Ecto neural progenitor cell (in vitro differentiated cells): ENCODE measurements at regions not wholly inside any gene's neighbourhood (a gene's known extent, or its start where the extent isn't known, plus 50 kb on each side); places are given as distances from the start of the nearest gene placed in this dataset.

Experiments used
- DNase-seq: peaks from one replicate; pipeline ENCODE4 v3.0.0-alpha.2; 2018; ENCODE audit warnings: low spot score

GRCh38 chr13:24081387-24081786 is 79.1 kb upstream of the SPATA13 start:
- DNase-seq: no peak

GRCh38 chr13:24083141-24083540 is 77.4 kb upstream of the SPATA13 start:
- no peak for DNase-seq

- peak; percentile 57 for DNase-seq
Observed at GRCh38 chr13:24083722-24084421, 76.6 kb upstream of the SPATA13 start.

- DNase-seq: no peak
Observed at GRCh38 chr13:24085662-24086061, 74.9 kb upstream of the SPATA13 start.

GRCh38 chr13:24086642-24087041 is 73.9 kb upstream of the SPATA13 start:
- DNase-seq: peak; percentile 52

GRCh38 chr13:24087605-24088225 is 72.8 kb upstream of the SPATA13 start:
- no peak for DNase-seq

- no peak for DNase-seq
Observed at GRCh38 chr13:24090049-24090448, 70.5 kb upstream of the SPATA13 start.

- no peak for DNase-seq
Observed at GRCh38 chr13:24091080-24091479, 69.4 kb upstream of the SPATA13 start.

GRCh38 chr13:24092108-24092507 is 68.4 kb upstream of the SPATA13 start:
- no peak for DNase-seq

- no peak for DNase-seq
Observed at GRCh38 chr13:24093047-24093446, 67.5 kb upstream of the SPATA13 start.

GRCh38 chr13:24096659-24097058 is 63.9 kb upstream of the SPATA13 start:
- DNase-seq: no peak

- no peak for DNase-seq
Observed at GRCh38 chr13:24097064-24097463, 63.5 kb upstream of the SPATA13 start.

GRCh38 chr13:24097667-24098066 is 62.9 kb upstream of the SPATA13 start:
- DNase-seq: no peak

GRCh38 chr13:24099490-24099889 is 61.0 kb upstream of the SPATA13 start:
- no peak for DNase-seq

GRCh38 chr13:24100188-24100587 is 60.3 kb upstream of the SPATA13 start:
- no peak for DNase-seq

- no peak for DNase-seq
Observed at GRCh38 chr13:24103782-24104372, 56.6 kb upstream of the SPATA13 start.

- no peak for DNase-seq
Observed at GRCh38 chr13:24104723-24105122, 55.8 kb upstream of the SPATA13 start.

- no peak for DNase-seq
Observed at GRCh38 chr13:24106429-24106828, 54.1 kb upstream of the SPATA13 start.

- DNase-seq: no peak
Observed at GRCh38 chr13:24107955-24108614, 52.4 kb upstream of the SPATA13 start.

GRCh38 chr13:24108615-24108965 is 51.9 kb upstream of the SPATA13 start:
- DNase-seq: no peak

- DNase-seq: no peak
Observed at GRCh38 chr13:24110011-24110410, 50.5 kb upstream of the SPATA13 start.
